GM12878 (cell line): ENCODE measurements at regions not wholly inside any gene's neighbourhood (a gene's known extent, or its start where the extent isn't known, plus 50 kb on each side); places are given as distances from the start of the nearest gene placed in this dataset.

Source experiments
- ATAC-seq: fragments of 200-7000 bp; cut with Tn5 transposase; 3 replicates; pipeline ENCODE4 v1.9.1; 2020; ENCODE audit warnings: mild to moderate bottlenecking, moderate library complexity
- BruUV-seq: library from RNA; stranded (reverse); fragments of 400-500 nt; replicated peaks from 2 replicates; lab custom pipeline; 2021; lab: Mats Ljungman, UMichigan
- CTCF ChIA-PET: fragments of 300-600 bp; sonication (Branson Sonifier 250); formaldehyde crosslinking; extraction: SDS; loops from one replicate; lab custom pipeline; 2021; ENCODE audit warnings: inconsistent platforms; lab: Yijun Ruan, JAX
- POLR2A ChIA-PET: fragments of 350-600 bp; formaldehyde crosslinking; extraction: SDS; loops from one replicate; lab custom pipeline; 2021; ENCODE audit warnings: inconsistent platforms; lab: Charles Lee
- RAD21 ChIA-PET: fragments of 300-600 bp; sonication (Branson Sonifier 250); formaldehyde crosslinking; loops from one replicate; lab custom pipeline; 2023; ENCODE audit warnings: antibody characterized with exemption; ENCODE audit not compliant: unreplicated experiment; lab: Charles Lee
- SMC1A ChIA-PET: fragments of 300-600 bp; sonication (Branson Sonifier 250); formaldehyde crosslinking; loops from one replicate; lab custom pipeline; 2023; ENCODE audit not compliant: unreplicated experiment, uncharacterized antibody; lab: Charles Lee
- DNase-seq: peaks from one replicate; pipeline ENCODE4 v3.0.0-alpha.2; 2011; ENCODE audit warnings: low read depth, low spot score
- FAIRE-seq: peaks from 3 replicates; lab custom pipeline; 2011; peaks lifted over from hg19 to GRCh38; lab: Jason Lieb, UNC
- H2AFZ ChIP-seq: 2 replicates; pipeline ENCODE4 v1.6.0; 2011; ENCODE audit warnings: low read depth, low read length, control low read depth; ENCODE audit not compliant: control insufficient read depth
- H3K27ac ChIP-seq: 2 replicates; pipeline ENCODE4 v1.5.1; 2011; ENCODE audit warnings: control low read depth; ENCODE audit not compliant: control insufficient read depth, insufficient read depth
- H3K27me3 ChIP-seq, 2 experiments: replicated peaks in 1 of 2; 2 replicates each; pipeline versions ENCODE4 v1.6.0 to v1.6.1; 2011; ENCODE audit warnings: low read length in 1 of 2; ENCODE audit not compliant: control insufficient read depth in 2 of 2, insufficient read depth in 2 of 2
- H3K36me3 ChIP-seq, 2 experiments: 2 replicates each; pipeline ENCODE4 v1.5.1; 2011; ENCODE audit warnings: low read length in 1 of 2; ENCODE audit not compliant: control insufficient read depth in 2 of 2, insufficient read depth in 2 of 2
- H3K4me1 ChIP-seq: 2 replicates; pipeline ENCODE4 v1.6.1; 2011; ENCODE audit warnings: mild to moderate bottlenecking, low read length, moderate library complexity, mixed read lengths; ENCODE audit not compliant: control insufficient read depth, insufficient read depth
- H3K4me2 ChIP-seq: 2 replicates; pipeline ENCODE4 v1.6.0; 2011; ENCODE audit warnings: control low read depth; ENCODE audit not compliant: control insufficient read depth, insufficient read depth
- H3K4me3 ChIP-seq: fragments of 200-600 bp; sonication (generic); 2 replicates; pipeline ENCODE4 v1.5.1; 2016
- H3K79me2 ChIP-seq: 2 replicates; pipeline ENCODE4 v1.6.0; 2011; ENCODE audit warnings: low read length; ENCODE audit not compliant: control insufficient read depth, insufficient read depth
- H3K9ac ChIP-seq: 2 replicates; pipeline ENCODE4 v1.8.0; 2011; ENCODE audit warnings: low read length, control low read depth, mixed read lengths; ENCODE audit not compliant: control insufficient read depth, insufficient read depth
- H3K9me3 ChIP-seq: replicated peaks from 3 replicates; pipeline ENCODE4 v1.5.1; 2011; ENCODE audit warnings: mild to moderate bottlenecking, low read length; ENCODE audit not compliant: control insufficient read depth, insufficient read depth
- H4K20me1 ChIP-seq: 2 replicates; pipeline ENCODE4 v1.6.0; 2011; ENCODE audit not compliant: control insufficient read depth, insufficient read depth
- ATF2 ChIP-seq: IDR thresholded peaks from 2 replicates; pipeline ENCODE4 v1.6.1; 2012; ENCODE audit warnings: low read length, inconsistent platforms
- CHD4 ChIP-seq: fragments of 200-600 bp; sonication (generic); IDR thresholded peaks from 2 replicates; pipeline ENCODE4 v1.6.1; 2016; ENCODE audit warnings: mild to moderate bottlenecking
- E2F4 ChIP-seq: IDR thresholded peaks from 2 replicates; pipeline ENCODE4 v1.6.1; 2012; ENCODE audit warnings: low read depth, low read length, improper control_type of control experiment
- EGR1 ChIP-seq, 2 experiments: IDR thresholded peaks; 1 replicate in 1 of 2; 2 replicates in 1 of 2; pipeline ENCODE4 v1.6.1; 2011 to 2012; ENCODE audit warnings: low read depth in 2 of 2, low read length in 2 of 2, borderline replicate concordance in 1 of 2, mild to moderate bottlenecking in 1 of 2, moderate library complexity in 1 of 2
- FOXM1 ChIP-seq: IDR thresholded peaks from 2 replicates; pipeline ENCODE4 v1.6.1; 2012; ENCODE audit warnings: low read depth, mild to moderate bottlenecking, inconsistent platforms, low read length, moderate library complexity
- IRF3 ChIP-seq: fragments of 450-650 bp; IDR thresholded peaks from 2 replicates; pipeline ENCODE4 v1.6.1; 2014; ENCODE audit warnings: mild to moderate bottlenecking
- NR2F1 ChIP-seq: fragments of 450-650 bp; conservative IDR thresholded peaks from 2 replicates; pipeline ENCODE4 v1.6.1; 2017; ENCODE audit warnings: mild to moderate bottlenecking
- RELB ChIP-seq: fragments of 450-650 bp; IDR thresholded peaks from 2 replicates; pipeline ENCODE4 v1.6.1; 2017; ENCODE audit warnings: low read depth, mild to moderate bottlenecking, moderate library complexity
- SREBF1 ChIP-seq: IDR thresholded peaks from 2 replicates; pipeline ENCODE4 v1.6.1; 2012; ENCODE audit warnings: mild to moderate bottlenecking, low read length
- SRF ChIP-seq, 2 experiments: IDR thresholded peaks; 2 replicates each; pipeline ENCODE4 v1.6.1; 2011; ENCODE audit warnings: low read depth in 2 of 2, low read length in 2 of 2, mild to moderate bottlenecking in 1 of 2, moderate library complexity in 1 of 2
- TAF1 ChIP-seq: IDR thresholded peaks from 2 replicates; pipeline ENCODE4 v1.6.1; 2011; ENCODE audit warnings: mild to moderate bottlenecking, low read depth, low read length, borderline replicate concordance
- WRNIP1 ChIP-seq: IDR thresholded peaks from 2 replicates; pipeline ENCODE4 v1.6.1; 2011; ENCODE audit warnings: low read depth, low read length, improper control_type of control experiment, borderline replicate concordance
- ZNF592 ChIP-seq: fragments of 450-650 bp; IDR thresholded peaks from 2 replicates; pipeline ENCODE4 v1.6.1; 2017; ENCODE audit warnings: mild to moderate bottlenecking, moderate library complexity
- ZNF622 ChIP-seq: fragments of 450-650 bp; IDR thresholded peaks from 2 replicates; pipeline ENCODE4 v1.6.1; 2017; ENCODE audit warnings: mild to moderate bottlenecking, inconsistent platforms
- WGBS: methylation state at CpG from one replicate; pipeline ENCODE4 v1.1.6; 2016; ENCODE audit warnings: low lambda C conversion rate; ENCODE audit not compliant: insufficient replicate concordance, insufficient coverage; ENCODE audit errors: missing lambda C conversion rate; 5-methylcytosine and 5-hydroxymethylcytosine counted together
- in situ Hi-C: fragments of 300-500 bp; cut with MboI; formaldehyde crosslinking; loops from 9 replicates; pipeline ENCODE4 v1.14.3; 2018; ENCODE audit warnings: mixed read lengths
- intact Hi-C: fragments of 100-400 bp; cut with micrococcal nuclease; formaldehyde crosslinking; loops from one replicate; pipeline ENCODE4 v1.14.2; 2022; ENCODE audit not compliant: unreplicated experiment

- intact Hi-C loops (no loop called here), in situ Hi-C loops (no loop called here)
- RAD21 ChIA-PET = no interaction called here
- H3K4me2 ChIP-seq = no peak overlapping the region
- no TSS peak for BruUV-seq
- no peaks in the 10 kb centered on the region for H3K9me3 ChIP-seq
- POLR2A ChIA-PET = no interaction called here
- H3K27me3 ChIP-seq = no peaks in the 10 kb centered on the region
- WGBS = 67% methylated on average over 3 of the region's 3 CpGs
- no peak for ATAC-seq
- H2AFZ ChIP-seq = no peak overlapping the region
- no peak overlapping the region for H3K4me3 ChIP-seq
- H4K20me1 ChIP-seq = no peaks in the 10 kb centered on the region
- DNase-seq = no peak
- SMC1A ChIA-PET = interaction anchor here (1.2 to 1.4 kb wide), 3 partner anchors 9 to 92 kb away, joined by 3 to 4 read pairs (median 3); no protein-coding TSS in a partner anchor
- H3K36me3 ChIP-seq = no peaks in the 10 kb centered on the region
- H3K79me2 ChIP-seq = no peaks in the 10 kb centered on the region
- CTCF ChIA-PET = interaction anchor here (1.1 kb wide), 1 partner anchor 37 kb away, joined by 3 read pairs; no protein-coding TSS in a partner anchor
- H3K4me1 ChIP-seq = no peaks in the 10 kb centered on the region
- no peak overlapping the region for H3K9ac ChIP-seq
- no peak overlapping the region for H3K27ac ChIP-seq
- FAIRE-seq = no peak
- TF ChIP-seq SRF (IDR thresholded peaks at IDR 0.05; ENCODE audit: low read depth in 2 of 2, low read length in 2 of 2) (no peak), NR2F1 (no peak), TAF1 (no peak), ZNF622 (no peak), ZNF592 (no peak), CHD4 (no peak), WRNIP1 (no peak), ATF2 (no peak), SREBF1 (no peak), RELB (no peak), FOXM1 (no peak), EGR1 (IDR thresholded peaks at IDR 0.05; ENCODE audit: borderline replicate concordance in 1 of 2, low read depth in 2 of 2, low read length in 2 of 2) (no peak), E2F4 (no peak), IRF3 (no peak)
Observed at GRCh38 chr2:12421046-12421445, 295.7 kb upstream of the TRIB2 start.
